NOMO-1 treated with dmso at 0.1 percent for 144 hours (cell line): ENCODE measurements at regions not wholly inside any gene's neighbourhood (a gene's known extent, or its start where the extent isn't known, plus 50 kb on each side); places are given as distances from the start of the nearest gene placed in this dataset.
"Not testable (repeated sequence)": the region's sequence is repeated elsewhere in the genome, so short reads cannot be mapped to it uniquely, and the experiment has no call there.

Experiments used
- DNase-seq: peaks from one replicate; lab custom pipeline; 2025; ENCODE audit not compliant: unreplicated experiment; lab: John Stamatoyannopoulos, UW

DNA sequence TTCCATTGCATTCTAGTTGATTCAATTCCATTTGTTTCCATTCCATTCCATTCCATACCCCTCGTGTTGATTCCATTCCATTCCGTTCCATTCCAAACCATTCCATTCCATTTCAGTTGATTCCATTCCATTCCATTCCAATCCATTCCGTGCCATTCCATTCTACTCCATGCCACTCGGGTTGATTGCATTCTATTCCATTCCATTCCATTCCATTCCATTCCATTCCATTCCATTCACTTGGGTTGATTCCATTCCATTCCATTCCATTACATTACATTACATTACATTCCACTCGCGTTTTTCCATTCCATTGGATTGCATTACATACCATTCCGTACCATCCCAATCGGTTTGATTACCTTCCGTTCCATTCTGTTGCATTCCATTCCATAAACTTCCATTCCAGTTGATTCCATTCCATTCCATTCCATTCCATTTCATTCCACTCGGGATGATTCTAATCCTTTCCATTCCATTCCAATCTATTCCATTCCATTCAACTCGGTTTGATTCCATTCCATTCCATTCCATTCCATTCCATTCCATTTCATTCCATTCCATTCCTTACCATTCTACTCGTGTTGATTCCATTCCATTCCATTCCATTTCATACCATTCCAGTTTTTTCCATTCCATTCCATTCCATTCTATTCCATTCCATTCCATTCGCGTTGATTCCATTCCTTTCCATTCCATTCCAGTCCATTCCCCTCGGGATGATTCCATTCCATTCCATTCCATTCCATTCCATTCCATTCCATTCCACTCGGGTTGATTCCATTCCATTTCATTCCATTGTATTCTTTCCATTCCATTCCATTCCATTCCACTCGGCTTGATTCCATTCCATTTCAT, 1140.4 kb downstream of the RPIA start:
- no peak for DNase-seq

DNA sequence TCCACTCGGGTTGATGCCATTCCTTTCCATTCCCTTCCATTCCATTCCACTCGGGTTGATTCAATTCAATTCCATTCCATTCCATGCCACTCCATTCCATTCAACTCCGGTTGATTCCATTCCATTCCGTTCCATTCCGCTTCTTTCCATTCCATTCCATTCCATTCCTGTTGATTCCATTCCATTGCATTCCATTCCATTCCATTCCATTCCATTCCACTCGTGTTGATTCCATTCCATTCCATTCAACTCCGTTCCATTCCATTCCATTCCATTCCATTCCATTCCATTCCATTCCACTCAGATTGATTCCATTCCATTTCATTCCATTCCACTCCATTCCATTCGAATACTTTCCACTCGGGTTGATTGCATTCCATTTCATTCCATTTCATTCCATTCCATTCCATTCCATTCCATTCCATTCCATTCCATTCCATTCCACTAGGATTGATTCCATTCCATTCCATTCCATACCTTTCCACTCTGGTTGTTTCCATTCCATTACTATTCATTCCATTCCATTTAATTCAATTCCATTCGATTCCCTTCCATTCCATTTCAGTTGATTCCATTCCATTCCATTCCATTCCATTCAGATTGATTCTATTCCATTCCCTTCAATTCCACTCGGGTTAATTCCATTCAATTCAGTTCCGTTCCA, 1141.8 kb downstream of the RPIA start:
- no peak for DNase-seq

DNA sequence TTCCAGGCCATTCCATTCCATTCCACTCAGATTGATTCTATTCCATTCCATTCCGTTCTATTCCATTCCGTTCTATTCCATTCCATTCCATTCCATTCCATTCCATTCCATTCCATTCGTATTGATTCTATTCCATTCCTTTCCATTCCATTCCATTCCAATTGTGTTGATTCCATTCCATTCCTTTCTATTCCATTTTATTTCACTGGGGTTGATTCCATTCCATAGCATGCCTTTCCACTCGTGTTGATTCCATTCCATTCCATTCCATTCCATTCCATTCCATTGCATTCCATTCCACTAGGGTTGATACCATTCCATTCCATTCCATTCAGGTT, 1142.3 kb downstream of the RPIA start:
- DNase-seq: no peak

- DNase-seq: no peak
Observed at GRCh38 chr2:89834306-89834705, 1142.8 kb downstream of the RPIA start.

GRCh38 chr2:89836326-89836725, 1144.9 kb downstream of the RPIA start:
- DNase-seq: not testable (repeated sequence)

GRCh38 chr2:89837962-89838625, 1146.6 kb downstream of the RPIA start:
- no peak for DNase-seq

DNA sequence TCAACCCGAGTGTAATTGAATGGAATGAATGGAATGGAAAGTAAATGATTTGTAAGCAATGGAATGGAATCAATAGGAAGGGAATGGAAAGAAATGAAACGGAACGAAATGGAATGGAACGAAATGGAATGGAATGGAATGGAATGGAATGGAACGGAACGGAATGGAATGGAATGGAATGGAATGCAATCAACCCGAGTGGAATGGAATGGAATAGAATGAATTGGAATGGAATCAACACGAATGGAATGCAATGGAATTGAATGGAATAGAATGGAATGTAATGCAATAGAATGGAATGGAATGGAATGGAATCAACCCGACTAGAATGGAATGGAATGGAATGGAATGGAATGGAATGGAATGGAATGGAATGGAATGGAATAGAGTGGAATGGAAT, 1148.7 kb downstream of the RPIA start:
- not testable (repeated sequence) for DNase-seq

GRCh38 chr2:89840781-89841475, 1149.5 kb downstream of the RPIA start:
- DNase-seq: not testable (repeated sequence)

DNA sequence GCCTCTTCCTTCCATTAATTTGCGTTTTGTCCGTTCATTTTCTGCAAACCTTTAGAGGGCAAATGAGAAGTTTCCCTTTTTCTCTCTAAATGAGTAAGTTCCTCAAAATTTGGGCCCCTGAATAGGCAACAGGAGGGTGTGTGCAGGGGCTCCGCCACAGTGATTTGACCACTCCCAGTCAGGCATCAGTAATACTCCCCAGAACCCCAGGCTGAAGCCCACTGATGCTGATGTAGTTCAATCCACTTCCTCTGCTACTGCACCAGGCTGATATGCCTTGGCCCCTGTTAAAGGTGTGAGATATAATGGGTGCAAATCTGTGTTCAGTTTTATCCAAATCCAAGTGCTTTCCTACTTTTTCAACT, 1150.0 kb downstream of the RPIA start:
- no peak for DNase-seq

DNA sequence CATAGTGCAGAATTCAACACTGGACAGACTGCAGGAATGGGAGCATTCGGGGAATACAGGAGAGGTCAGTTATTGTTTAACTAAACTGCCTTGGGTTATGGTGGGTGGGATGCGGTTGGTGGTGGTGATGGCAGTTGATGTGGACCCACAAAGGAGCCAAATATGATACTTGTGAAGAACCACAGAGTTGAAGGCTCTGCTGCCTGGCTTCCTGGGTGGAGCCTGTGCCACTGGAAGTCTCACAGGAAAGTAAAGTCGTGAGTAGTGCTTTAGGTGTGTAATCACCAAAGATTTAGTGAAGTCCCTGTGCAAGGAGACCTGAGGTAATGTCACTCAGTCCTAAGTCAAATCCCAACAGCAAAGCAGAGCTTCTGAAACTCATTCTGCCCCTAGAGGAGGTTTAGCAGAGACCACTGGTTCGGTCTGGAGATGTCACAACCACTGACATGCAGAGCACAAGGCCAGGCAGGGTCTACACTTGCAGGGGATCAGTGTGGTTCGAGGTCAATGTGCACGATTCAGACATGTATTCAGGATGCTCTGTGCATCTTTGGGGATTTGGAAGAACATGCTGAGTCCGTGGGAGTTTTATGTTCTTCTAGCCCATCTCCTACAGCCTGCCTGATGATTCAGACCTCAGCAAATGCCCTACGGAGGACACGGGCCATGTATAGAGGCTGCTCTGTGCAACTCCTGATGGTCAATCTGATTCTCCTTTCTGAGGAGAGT, 1150.9 kb downstream of the RPIA start:
- DNase-seq: no peak

GRCh38 chr2:89844221-89844943, 1152.9 kb downstream of the RPIA start:
- no peak for DNase-seq

DNA sequence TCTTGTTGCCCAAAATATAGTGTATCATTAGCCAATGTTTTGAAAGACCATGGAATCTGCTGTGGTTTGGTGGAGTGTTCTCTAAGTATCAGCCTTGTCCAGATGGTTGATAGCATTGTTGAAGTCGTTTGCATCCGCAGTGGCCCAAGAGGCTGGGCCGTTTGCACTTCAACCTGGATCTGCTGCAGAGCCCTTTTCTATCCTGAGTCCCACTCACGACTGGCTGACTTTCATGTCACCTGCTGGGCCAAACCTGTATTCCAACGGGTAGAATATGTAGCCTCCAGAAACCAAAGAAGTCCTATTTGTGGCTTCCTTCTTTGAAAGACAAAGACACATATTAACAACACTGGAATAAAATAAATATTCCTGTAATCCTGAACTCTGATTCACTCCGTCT, 1154.1 kb downstream of the RPIA start:
- DNase-seq: no peak

- DNase-seq: no peak
Observed at GRCh38 chr2:89848114-89848513, 1156.6 kb downstream of the RPIA start.

GRCh38 chr2:89848763-89849368, 1157.4 kb downstream of the RPIA start:
- DNase-seq: no peak

- no peak for DNase-seq
Observed at GRCh38 chr2:89849731-89850130, 1158.3 kb downstream of the RPIA start.

DNA sequence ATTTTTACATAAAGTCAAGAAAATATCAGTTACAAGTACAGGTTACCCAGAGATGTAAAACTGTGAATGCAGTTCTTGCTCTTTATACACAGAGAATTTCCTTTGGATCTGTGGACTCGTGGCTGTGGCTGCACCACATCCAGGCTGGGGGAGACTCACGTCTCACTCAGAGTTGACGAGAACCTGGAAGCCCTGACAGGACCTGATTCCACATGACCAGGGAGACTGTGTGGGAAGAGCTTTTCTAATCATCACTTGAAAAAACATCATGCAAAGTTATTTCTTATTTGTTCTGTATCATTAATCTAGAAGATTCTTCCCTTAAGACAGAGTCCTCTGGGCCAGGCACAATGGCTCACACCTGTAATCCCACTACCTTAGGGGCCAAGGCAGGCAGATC, 1159.0 kb downstream of the RPIA start:
- DNase-seq: no peak

GRCh38 chr2:89850881-89851582, 1159.6 kb downstream of the RPIA start:
- no peak for DNase-seq

DNA sequence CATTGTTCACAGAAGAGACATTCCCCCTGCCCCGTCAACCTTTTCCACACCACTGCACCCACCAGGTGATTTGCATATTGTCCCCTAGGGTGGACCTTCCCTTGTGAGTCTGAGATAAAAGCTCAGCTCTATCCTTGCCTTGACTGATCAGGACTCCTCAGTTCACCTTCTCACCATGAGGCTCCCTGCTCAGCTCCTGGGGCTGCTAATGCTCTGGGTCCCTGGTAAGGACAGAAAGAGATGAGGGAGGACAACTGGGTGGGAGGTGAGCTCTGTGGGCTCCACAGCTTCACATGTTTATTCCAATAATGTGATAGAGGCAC, 1160.1 kb downstream of the RPIA start:
- no peak for DNase-seq

DNA sequence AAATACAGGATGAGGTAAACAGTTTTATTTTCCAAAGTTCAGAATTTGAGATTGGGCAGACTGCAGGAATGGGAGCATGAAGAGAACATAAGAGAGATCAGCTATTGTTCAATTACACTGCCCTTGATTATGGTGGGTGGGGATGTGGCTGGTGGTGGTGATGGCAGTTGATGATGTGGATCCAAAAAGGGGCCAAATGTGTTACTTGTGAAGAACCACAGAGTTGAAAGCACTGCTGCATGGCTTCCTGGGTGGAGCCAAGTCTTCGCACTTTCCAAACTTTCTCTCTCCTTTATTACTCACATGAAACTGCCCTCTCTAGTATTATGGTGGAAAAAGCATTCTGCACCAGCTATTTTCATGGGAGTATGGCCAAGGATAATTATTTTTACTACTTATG, 1162.0 kb downstream of the RPIA start:
- DNase-seq: not testable (repeated sequence)
